D721Med (cell line): ENCODE measurements at regions not wholly inside any gene's neighbourhood (a gene's known extent, or its start where the extent isn't known, plus 50 kb on each side); places are given as distances from the start of the nearest gene placed in this dataset.

Source experiments
- DNase-seq: peaks from one replicate; pipeline ENCODE4 v3.0.0; 2011; ENCODE audit warnings: low spot score; ENCODE audit not compliant: insufficient read length
- FAIRE-seq: peaks from 2 replicates; lab custom pipeline; 2011; peaks lifted over from hg19 to GRCh38; lab: Jason Lieb, UNC
- CTCF ChIP-seq: IDR thresholded peaks from 2 replicates; pipeline ENCODE4 v1.5.1; 2012; ENCODE audit warnings: mild to moderate bottlenecking, control low read depth; ENCODE audit not compliant: insufficient read depth; ENCODE audit errors: missing control alignments

- no peak for FAIRE-seq
- no peak for TF ChIP-seq CTCF
- DNase-seq: no peak
Observed at GRCh38 chr5:6161257-6161656, 217.1 kb downstream of the MED10 start.

GRCh38 chr5:6159832-6160430 lies 218.4 kb downstream of the MED10 start:
- TF ChIP-seq CTCF: no peak
- no peak for FAIRE-seq
- DNase-seq: no peak

GRCh38 chr5:6158974-6159831 lies 219.1 kb downstream of the MED10 start:
- FAIRE-seq: no peak
- no peak for DNase-seq
- TF ChIP-seq CTCF: no peak

- no peak for TF ChIP-seq CTCF
- DNase-seq (no peak), FAIRE-seq (no peak)
Observed at GRCh38 chr5:6154216-6154615, 224.1 kb downstream of the MED10 start.

- no peak for FAIRE-seq
- TF ChIP-seq CTCF: no peak
Observed at GRCh38 chr5:6146271-6146670, 232.1 kb downstream of the MED10 start.

GRCh38 chr5:6145616-6146237 lies 232.6 kb downstream of the MED10 start:
- FAIRE-seq (no peak), DNase-seq (no peak)
- no peak for TF ChIP-seq CTCF

More at GRCh38 chr5:6146271-6146670, 232.1 kb downstream of the MED10 start:
- DNase-seq: no peak

- no peak for FAIRE-seq
- DNase-seq: no peak
- no peak for TF ChIP-seq CTCF
Observed at GRCh38 chr5:6143523-6143922, 234.8 kb downstream of the MED10 start.
